T47D (cell line): ENCODE measurements at regions not wholly inside any gene's neighbourhood (a gene's known extent, or its start where the extent isn't known, plus 50 kb on each side); places are given as distances from the start of the nearest gene placed in this dataset.

Experiments
- DNase-seq, 2 experiments: peaks; one replicate each; pipeline versions ENCODE4 v3.0.0 to v3.0.0-alpha.2; 2011 to 2012; ENCODE audit warnings: low read depth in 1 of 2, low spot score in 1 of 2
- JUND ChIP-seq: IDR thresholded peaks from 2 replicates; pipeline ENCODE4 v1.6.1; 2012; ENCODE audit warnings: low read depth
- in situ Hi-C: cut with HindIII; loops from 2 replicates; pipeline ENCODE4 v1.10.0; 2016; ENCODE audit warnings: low sequenced_read_pairs, low pct_unique_long_range_greater_than_20kb

DNA sequence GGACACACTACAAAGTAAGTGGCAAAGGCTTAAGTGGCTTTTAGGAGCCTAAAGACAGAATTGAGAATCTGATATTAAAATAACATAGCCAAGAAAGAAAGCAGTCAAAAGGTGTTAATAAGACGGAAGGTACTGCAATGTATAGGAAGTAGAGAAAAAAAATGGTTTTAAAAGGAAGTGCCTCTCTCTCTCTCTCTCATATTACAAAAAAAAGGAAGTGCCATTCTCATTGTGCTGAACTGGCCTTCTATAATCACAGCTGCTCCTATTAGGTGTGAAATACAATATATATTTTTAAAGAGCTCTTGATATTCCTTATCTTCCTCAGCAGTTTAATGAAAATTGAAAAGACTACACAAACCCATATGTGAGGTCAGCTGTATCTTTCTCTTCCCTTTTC is 199.4 kb upstream of the NPVF start:
- in situ Hi-C loops: no loop called here
- TF ChIP-seq JUND: no peak
- no peak for DNase-seq

DNA sequence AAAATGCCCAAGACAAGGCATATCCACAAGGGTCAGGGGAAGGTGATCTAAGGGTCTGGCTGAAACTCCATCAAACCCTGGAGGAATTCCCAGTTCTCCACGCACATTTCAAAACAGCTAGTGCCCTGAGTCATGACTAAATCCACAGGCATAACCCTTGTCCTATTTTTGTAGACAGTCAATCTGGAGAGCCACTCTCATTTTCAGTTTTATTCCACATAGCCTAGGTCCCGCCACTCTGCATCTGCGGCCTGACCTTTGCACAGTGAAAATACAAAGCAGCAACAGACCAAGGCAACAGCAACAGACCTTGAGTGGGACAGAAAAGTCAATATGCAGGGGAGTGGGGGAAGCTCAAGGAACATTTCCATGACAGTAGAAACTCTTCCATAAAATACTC is 201.4 kb upstream of the NPVF start:
- in situ Hi-C loops: no loop called here
- no peak for TF ChIP-seq JUND
- DNase-seq: no peak

DNA sequence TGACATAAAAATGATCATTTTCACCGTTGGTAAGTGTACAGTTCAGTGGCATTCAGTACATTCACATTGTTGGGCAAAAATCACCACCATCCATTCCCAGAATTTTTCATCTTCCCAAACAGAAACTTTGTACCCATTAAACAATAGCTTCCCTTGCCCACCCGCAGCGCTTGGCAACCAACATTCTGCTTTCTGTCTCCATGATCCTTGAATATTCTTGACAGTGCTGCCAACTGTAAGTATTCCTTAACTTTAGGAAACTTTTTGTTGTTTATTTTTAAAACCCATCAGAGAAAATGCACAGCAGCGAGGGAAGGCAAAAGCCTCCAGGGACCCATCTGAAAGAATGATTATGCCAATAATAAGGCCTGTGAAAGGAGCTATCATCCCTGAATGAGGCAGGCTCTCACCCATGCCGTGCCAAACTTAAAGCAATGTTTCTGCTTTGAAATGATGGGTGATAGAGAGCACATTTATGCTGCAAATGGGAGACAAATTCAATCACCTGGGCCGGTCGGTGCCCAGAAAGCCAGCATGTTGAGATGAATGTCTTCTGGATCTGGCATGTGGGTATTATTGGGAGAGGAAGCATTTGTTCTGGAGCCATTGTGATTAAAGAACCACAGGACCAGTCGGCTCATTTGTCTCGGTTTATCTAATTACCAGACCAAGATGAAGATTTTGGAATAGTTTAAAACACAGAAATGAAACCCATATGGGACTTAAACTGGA is 202.1 kb upstream of the NPVF start:
- in situ Hi-C loops: no loop called here
- no peak for TF ChIP-seq JUND
- DNase-seq: no peak

DNA sequence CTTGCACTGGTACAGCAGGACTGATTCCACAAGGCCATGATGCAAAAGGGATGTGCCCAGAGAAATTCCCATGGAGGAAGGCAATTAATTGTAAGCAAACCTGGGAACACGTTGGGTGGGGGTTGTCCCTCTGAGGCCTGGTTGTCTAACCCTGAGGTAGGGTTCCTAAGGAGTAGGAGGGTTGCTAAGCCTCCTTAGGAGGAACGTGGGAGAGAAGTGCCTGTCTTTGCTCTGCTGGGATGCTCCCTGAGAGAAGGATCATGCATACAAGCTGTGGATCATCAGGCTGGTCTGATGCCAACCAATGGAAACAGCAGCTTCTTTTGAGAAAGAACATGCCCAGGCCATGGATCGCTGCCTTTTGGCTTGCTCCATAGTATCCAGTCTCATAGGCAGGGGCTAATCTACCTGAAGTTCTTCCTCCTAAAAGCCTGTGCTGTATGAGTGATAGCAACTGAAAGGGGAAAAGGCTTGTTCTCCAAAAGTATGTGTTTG is 203.7 kb upstream of the NPVF start:
- no peak for DNase-seq
- in situ Hi-C loops: no loop called here
- TF ChIP-seq JUND: no peak

DNA sequence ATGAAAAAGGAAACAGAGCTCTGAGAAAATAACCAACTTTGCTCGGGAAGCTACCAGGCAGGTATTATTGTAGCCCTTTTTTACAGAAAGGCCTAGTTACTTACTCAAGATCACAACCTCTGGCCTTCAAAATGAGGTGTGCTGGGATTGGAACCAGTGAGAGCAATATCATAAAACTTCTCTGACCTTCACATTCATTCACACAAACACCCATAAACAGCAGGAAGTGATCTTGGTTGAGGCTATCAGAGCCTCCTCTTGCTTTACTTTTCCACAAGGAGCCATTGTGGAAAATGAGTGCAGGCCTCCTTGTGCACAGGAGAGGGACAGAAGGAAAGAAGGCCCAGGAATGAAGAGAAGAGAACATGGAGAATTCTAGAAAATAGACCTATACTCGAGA is 204.5 kb upstream of the NPVF start:
- in situ Hi-C loops: no loop called here
- no peak for DNase-seq
- no peak for TF ChIP-seq JUND

DNA sequence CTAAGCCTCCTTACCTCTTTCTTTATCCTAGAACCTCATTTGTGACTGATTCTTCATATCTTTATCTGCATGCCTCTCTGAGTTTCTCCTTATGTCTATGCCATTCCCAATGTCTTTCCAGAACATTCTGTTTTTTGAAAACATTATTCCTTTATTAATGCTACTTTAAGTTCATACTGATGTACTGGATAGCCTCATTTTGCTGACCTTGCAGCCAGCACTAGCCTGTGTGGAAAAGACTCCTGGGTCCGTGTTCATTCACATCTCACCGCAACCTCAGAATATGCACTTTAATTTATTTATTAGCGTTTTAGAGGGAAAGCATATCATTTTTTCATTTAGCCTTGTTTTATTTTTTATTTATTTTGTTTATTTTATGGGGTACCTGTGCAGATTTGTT is 208.1 kb upstream of the NPVF start:
- no peak for TF ChIP-seq JUND
- in situ Hi-C loops: no loop called here
- DNase-seq: no peak

DNA sequence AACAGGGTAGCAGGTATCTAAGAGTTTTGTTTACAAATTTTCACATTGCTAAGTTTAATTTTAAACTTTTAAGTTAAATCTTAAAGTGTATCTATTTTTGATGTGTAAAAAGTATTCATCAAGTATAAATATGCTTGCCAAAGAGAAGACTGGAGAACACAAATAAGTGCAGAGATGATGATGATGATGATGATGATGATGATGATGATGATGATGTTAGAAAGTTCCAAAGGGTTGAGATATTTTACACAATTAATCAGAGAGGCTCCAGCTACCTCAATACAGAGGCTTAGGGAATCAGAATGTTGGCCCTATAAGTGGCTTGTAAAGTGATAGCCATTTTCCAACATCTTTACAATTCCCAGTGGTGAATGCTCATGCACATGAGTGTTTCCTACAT is 209.0 kb upstream of the NPVF start:
- in situ Hi-C loops: no loop called here
- no peak for DNase-seq
- TF ChIP-seq JUND: no peak

DNA sequence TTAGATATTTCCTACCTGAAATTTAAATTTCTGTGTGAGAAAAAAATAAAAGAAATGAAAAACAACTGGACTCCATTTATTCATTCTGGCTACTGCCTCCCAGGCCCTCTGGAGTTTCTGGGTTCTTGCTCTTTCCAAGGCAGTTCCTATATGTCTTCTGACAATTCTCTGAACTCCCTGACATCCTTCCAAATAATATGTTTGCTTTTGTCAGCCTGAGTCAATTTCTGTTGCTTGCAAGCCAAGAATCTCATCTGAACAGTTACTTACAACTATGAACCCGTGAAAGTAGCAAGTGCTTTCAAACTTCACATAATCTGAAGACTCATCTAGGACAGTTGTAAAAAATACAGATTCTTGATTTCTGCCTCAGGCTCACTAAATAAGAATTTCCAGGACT is 216.7 kb upstream of the NPVF start:
- TF ChIP-seq JUND: no peak
- no peak for DNase-seq

DNA sequence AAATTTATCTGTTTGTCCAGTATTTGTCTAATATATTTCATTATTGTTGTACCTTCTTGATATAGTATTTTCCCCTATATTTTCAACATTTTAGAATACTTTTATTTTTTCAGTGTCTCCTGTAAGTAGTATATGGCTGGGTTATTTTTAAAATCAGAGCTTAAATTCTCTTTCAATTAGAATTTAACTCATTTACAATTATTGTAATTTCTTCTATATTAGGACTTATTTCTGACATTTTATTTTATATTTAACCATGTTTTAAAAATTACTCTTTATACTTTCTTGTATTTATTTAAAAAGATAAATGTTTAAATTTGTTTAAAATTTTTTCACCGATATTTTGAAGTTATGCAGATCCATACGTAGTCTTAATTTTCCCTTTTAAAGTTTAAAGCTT is 220.0 kb upstream of the NPVF start:
- DNase-seq: no peak
- in situ Hi-C loops: no loop called here
- TF ChIP-seq JUND: no peak

More for the DNA sequence above, 216.7 kb upstream of the NPVF start:
- in situ Hi-C loops: no loop called here

DNA sequence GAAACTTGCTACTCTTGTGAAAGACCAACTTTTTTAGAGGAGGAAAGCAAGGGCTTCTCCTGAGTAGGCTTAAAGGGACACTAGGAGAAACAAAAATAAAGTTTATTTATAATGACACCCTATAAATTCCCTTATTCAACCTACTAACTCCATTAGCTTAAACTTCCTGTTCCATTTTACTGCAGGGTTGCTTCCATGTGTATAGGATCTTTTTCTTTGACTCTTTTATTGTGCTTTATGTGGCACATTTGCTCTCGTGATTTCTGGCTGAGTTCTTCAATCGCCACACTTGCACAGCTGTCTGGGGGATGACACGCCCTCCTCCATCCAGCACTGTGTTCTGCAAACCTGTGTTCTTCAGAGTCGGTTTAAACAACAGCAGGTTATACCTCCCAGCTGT is 225.7 kb upstream of the NPVF start:
- TF ChIP-seq JUND: no peak
- in situ Hi-C loops: no loop called here
- no peak for DNase-seq

DNA sequence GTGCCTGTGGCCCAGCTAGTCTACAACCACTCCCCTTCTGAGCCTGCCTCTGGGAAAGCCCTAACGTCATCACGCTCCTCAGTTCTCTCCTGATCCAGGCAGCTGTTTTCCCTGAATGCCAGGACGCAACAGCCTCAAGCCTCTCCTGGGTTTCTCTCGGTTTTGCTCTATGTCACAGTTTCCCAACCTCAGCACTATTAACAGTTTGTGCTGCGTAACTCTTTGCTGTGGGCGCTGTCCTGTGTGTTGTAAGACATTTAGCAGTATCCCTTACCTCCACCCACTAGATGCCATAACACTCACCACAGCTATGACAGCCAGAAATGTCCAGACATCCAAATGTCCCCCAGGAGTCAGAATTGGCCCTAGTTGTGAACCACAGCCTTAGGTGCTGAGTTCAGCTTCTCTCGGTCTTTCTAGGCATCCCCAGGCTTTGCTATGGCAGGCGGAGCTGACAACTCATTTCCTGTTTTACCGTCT is 226.3 kb upstream of the NPVF start:
- no peak for TF ChIP-seq JUND

DNA sequence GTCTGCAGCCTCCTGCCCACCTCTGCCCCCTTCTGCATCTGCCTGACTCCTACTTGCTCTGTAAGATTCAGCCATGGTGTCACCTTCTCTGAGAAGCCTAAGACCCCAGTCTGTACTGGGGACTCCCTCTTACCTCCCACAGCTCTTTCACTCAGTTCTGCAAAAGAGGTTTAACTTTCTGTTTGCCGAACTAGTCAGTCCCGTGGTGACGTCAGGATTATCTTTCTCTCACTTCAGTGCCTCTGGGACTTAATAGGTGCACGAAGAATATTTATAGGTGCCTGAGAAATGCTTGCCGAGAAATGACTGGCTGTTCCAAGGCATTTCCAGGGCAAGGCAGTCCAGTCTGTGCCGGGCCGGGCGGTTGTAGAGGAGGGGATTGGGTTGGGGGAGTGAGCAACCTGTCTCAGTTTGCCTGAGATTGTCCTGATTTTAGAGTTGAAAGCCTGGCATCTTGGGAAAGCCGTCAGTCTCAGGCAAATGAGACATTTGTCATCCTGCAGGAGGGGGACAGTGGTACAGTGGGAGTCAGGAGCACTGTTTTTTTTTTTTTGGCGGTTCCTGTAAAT is 227.5 kb upstream of the NPVF start:
- in situ Hi-C loops: no loop called here
- no peak for TF ChIP-seq JUND
- DNase-seq: no peak

More for the DNA sequence above, 226.3 kb upstream of the NPVF start:
- in situ Hi-C loops: no loop called here
- DNase-seq: no peak

DNA sequence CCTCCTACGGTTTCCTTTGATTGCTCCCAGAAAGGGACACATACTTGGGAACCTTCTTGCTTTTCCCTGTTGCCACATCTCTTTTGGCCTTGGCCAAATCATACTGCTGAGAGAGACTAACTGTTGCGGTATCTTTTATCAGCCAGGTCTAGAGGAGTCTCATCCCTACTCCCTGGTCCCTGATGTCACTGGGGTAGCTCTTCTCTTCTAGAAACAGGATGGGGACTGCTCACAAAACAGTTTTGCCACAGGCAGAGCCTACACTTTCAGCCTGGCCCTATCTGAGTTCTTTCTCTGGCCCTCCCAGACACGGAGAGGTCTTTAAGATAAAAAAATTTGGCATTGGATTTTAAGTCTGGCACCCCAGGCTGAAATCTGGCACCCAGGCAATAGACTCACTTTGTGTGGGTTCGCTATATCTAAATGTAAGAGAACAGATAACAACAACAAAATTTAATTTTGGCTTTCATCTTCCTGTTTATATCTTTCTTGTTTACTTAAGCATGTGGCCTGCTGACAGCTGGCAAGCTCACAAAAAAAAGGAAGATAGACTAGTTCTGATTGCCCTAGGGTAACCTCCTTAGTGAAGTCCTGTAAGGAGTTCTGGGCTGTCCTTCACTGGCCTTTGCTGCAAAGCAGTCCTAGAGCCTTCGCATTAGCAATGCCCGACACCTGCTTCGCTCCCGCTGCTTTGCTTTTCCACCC is 228.3 kb upstream of the NPVF start:
- DNase-seq: peak in 1 of 2 experiments; percentile 36
- in situ Hi-C loops: no loop called here
- TF ChIP-seq JUND: no peak
